HepG2 (cell line): ENCODE measurements at regions not wholly inside any gene's neighbourhood (a gene's known extent, or its start where the extent isn't known, plus 50 kb on each side); places are given as distances from the start of the nearest gene placed in this dataset.

ENCODE experiments used
- CBFB ChIP-seq: sonication (generic); formaldehyde crosslinking; IDR thresholded peaks from 2 replicates; pipeline ENCODE4 v1.4.0; 2020; ENCODE audit warnings: missing genetic modification reagents
- POLR2A ChIP-seq, 2 experiments: IDR thresholded peaks; 2 replicates each; pipeline ENCODE4 v1.6.1; 2011; ENCODE audit warnings: low read depth in 2 of 2, low read length in 2 of 2, mild to moderate bottlenecking in 1 of 2, moderate library complexity in 1 of 2; ENCODE audit not compliant: insufficient read depth in 1 of 2
- POLR2AphosphoS5 ChIP-seq: IDR thresholded peaks from 2 replicates; pipeline ENCODE4 v1.6.1; 2012; ENCODE audit warnings: low read depth, low read length
- TF ChIP-seq, protein P1 (sequence below): sonication (generic); formaldehyde crosslinking; IDR thresholded peaks from 2 replicates; pipeline ENCODE4 v1.5.0; 2020; ENCODE audit warnings: mild to moderate bottlenecking, missing genetic modification reagents, moderate library complexity

GRCh38 chr2:94763318-94763717 lies 107.9 kb upstream of the TEKT4 start:
- TF ChIP-seq, protein P1, sequence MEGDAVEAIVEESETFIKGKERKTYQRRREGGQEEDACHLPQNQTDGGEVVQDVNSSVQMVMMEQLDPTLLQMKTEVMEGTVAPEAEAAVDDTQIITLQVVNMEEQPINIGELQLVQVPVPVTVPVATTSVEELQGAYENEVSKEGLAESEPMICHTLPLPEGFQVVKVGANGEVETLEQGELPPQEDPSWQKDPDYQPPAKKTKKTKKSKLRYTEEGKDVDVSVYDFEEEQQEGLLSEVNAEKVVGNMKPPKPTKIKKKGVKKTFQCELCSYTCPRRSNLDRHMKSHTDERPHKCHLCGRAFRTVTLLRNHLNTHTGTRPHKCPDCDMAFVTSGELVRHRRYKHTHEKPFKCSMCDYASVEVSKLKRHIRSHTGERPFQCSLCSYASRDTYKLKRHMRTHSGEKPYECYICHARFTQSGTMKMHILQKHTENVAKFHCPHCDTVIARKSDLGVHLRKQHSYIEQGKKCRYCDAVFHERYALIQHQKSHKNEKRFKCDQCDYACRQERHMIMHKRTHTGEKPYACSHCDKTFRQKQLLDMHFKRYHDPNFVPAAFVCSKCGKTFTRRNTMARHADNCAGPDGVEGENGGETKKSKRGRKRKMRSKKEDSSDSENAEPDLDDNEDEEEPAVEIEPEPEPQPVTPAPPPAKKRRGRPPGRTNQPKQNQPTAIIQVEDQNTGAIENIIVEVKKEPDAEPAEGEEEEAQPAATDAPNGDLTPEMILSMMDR: no peak
- no peak for TF ChIP-seq POLR2AphosphoS5
- no peak for TF ChIP-seq POLR2A (IDR thresholded peaks at IDR 0.05; ENCODE audit: insufficient read depth in 1 of 2, low read depth in 2 of 2, low read length in 2 of 2)
- TF ChIP-seq CBFB: no peak
